GM12878 (cell line): ENCODE measurements at regions not wholly inside any gene's neighbourhood (a gene's known extent, or its start where the extent isn't known, plus 50 kb on each side); places are given as distances from the start of the nearest gene placed in this dataset.

Experiments
- CHD1 ChIP-seq: IDR thresholded peaks from 2 replicates; pipeline ENCODE4 v1.6.1; 2012; ENCODE audit warnings: low read depth, low read length, improper control_type of control experiment
- GATAD2B ChIP-seq: fragments of 450-650 bp; conservative IDR thresholded peaks from 2 replicates; pipeline ENCODE4 v1.6.1; 2017; ENCODE audit warnings: low read depth, mild to moderate bottlenecking, moderate library complexity
- JUND ChIP-seq: IDR thresholded peaks from 2 replicates; pipeline ENCODE4 v1.6.1; 2012; ENCODE audit warnings: low read depth, mild to moderate bottlenecking, low read length, improper control_type of control experiment, moderate library complexity
- MTA2 ChIP-seq: fragments of 450-650 bp; IDR thresholded peaks from 2 replicates; pipeline ENCODE4 v1.6.1; 2016; ENCODE audit warnings: low read depth, mild to moderate bottlenecking, moderate library complexity
- MYB ChIP-seq: fragments of 150-350 bp; IDR thresholded peaks from 2 replicates; pipeline ENCODE4 v1.6.1; 2014; ENCODE audit warnings: mild to moderate bottlenecking, low read depth, low read length, borderline replicate concordance
- NBN ChIP-seq: fragments of 450-650 bp; IDR thresholded peaks from 2 replicates; pipeline ENCODE4 v1.6.1; 2016
- SIN3A ChIP-seq: IDR thresholded peaks from 2 replicates; pipeline ENCODE4 v1.6.1; 2012; ENCODE audit warnings: low read depth, low read length, improper control_type of control experiment
- SMARCA5 ChIP-seq: fragments of 450-650 bp; IDR thresholded peaks from 2 replicates; pipeline ENCODE4 v1.6.1; 2017; ENCODE audit warnings: mild to moderate bottlenecking
- ZSCAN29 ChIP-seq: fragments of 450-650 bp; IDR thresholded peaks from 2 replicates; pipeline ENCODE4 v1.6.1; 2017; ENCODE audit warnings: mild to moderate bottlenecking, moderate library complexity
- TF ChIP-seq, protein P1 (sequence below): fragments of 450-650 bp; formaldehyde crosslinking; IDR thresholded peaks from 2 replicates; pipeline ENCODE4 v1.5.0; 2022; ENCODE audit warnings: mild to moderate bottlenecking, missing genetic modification characterization
- TF ChIP-seq, protein P2 (sequence below): fragments of 450-650 bp; IDR thresholded peaks from 2 replicates; pipeline ENCODE4 v1.6.1; 2017; ENCODE audit warnings: antibody characterized with exemption, mild to moderate bottlenecking, moderate library complexity
- TF ChIP-seq, protein P3 (sequence below): fragments of 450-650 bp; conservative IDR thresholded peaks from 2 replicates; pipeline ENCODE4 v1.6.1; 2017; ENCODE audit warnings: mild to moderate bottlenecking, moderate library complexity
- TF ChIP-seq, protein P4 (sequence below): fragments of 450-650 bp; IDR thresholded peaks from 2 replicates; pipeline ENCODE4 v1.6.1; 2017; ENCODE audit warnings: mild to moderate bottlenecking, low read depth, inconsistent platforms; ENCODE audit not compliant: poor library complexity, severe bottlenecking

DNA sequence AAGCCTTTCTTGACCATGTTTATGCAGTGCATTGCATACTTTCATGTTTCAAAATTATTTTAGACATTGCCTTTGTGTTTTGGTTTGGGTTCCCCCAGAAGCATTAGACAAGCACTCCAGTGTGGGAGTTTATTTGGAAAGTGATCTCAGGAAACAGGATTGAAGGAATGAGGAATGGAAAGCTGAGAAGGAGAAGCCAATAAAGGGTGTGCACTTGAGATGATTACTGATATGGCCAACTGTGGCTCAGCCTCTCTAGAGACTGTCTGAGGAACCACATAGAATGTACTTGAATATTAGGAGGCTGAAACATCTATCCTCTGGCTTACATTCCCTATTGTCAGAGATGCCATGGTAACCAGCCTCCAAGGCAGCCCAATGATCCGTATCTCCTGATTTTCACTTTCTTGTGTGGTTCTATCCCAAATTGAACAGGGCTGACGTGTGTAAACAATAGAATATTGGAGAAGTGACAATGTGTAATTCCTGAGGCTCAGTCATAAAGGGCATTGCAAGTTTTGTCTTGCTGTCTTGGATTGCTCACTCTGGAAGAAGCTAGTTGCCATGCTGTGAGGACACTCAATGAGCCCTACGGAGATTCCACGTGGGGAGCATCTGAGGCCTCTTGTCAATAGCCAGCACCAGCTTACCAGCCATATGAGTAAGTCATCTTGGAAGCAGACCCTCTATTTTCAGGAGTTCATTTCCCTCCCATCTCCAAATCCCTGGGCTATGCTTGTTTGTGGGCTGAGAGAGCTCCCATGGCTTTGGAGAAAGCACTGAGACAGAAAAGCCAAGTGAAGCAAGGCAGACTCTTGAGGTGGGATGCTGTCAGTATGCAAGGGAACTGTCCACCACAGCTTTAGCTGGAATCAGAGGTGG, 84.7 kb downstream of the SCN11A start (continued):
- TF ChIP-seq, protein P1, sequence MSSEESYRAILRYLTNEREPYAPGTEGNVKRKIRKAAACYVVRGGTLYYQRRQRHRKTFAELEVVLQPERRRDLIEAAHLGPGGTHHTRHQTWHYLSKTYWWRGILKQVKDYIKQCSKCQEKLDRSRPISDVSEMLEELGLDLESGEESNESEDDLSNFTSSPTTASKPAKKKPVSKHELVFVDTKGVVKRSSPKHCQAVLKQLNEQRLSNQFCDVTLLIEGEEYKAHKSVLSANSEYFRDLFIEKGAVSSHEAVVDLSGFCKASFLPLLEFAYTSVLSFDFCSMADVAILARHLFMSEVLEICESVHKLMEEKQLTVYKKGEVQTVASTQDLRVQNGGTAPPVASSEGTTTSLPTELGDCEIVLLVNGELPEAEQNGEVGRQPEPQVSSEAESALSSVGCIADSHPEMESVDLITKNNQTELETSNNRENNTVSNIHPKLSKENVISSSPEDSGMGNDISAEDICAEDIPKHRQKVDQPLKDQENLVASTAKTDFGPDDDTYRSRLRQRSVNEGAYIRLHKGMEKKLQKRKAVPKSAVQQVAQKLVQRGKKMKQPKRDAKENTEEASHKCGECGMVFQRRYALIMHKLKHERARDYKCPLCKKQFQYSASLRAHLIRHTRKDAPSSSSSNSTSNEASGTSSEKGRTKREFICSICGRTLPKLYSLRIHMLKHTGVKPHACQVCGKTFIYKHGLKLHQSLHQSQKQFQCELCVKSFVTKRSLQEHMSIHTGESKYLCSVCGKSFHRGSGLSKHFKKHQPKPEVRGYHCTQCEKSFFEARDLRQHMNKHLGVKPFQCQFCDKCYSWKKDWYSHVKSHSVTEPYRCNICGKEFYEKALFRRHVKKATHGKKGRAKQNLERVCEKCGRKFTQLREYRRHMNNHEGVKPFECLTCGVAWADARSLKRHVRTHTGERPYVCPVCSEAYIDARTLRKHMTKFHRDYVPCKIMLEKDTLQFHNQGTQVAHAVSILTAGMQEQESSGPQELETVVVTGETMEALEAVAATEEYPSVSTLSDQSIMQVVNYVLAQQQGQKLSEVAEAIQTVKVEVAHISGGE (CRISPR knock-in tag): no peak
- TF ChIP-seq, protein P2, sequence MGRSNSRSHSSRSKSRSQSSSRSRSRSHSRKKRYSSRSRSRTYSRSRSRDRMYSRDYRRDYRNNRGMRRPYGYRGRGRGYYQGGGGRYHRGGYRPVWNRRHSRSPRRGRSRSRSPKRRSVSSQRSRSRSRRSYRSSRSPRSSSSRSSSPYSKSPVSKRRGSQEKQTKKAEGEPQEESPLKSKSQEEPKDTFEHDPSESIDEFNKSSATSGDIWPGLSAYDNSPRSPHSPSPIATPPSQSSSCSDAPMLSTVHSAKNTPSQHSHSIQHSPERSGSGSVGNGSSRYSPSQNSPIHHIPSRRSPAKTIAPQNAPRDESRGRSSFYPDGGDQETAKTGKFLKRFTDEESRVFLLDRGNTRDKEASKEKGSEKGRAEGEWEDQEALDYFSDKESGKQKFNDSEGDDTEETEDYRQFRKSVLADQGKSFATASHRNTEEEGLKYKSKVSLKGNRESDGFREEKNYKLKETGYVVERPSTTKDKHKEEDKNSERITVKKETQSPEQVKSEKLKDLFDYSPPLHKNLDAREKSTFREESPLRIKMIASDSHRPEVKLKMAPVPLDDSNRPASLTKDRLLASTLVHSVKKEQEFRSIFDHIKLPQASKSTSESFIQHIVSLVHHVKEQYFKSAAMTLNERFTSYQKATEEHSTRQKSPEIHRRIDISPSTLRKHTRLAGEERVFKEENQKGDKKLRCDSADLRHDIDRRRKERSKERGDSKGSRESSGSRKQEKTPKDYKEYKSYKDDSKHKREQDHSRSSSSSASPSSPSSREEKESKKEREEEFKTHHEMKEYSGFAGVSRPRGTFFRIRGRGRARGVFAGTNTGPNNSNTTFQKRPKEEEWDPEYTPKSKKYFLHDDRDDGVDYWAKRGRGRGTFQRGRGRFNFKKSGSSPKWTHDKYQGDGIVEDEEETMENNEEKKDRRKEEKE: no peak
- TF ChIP-seq, protein P3, sequence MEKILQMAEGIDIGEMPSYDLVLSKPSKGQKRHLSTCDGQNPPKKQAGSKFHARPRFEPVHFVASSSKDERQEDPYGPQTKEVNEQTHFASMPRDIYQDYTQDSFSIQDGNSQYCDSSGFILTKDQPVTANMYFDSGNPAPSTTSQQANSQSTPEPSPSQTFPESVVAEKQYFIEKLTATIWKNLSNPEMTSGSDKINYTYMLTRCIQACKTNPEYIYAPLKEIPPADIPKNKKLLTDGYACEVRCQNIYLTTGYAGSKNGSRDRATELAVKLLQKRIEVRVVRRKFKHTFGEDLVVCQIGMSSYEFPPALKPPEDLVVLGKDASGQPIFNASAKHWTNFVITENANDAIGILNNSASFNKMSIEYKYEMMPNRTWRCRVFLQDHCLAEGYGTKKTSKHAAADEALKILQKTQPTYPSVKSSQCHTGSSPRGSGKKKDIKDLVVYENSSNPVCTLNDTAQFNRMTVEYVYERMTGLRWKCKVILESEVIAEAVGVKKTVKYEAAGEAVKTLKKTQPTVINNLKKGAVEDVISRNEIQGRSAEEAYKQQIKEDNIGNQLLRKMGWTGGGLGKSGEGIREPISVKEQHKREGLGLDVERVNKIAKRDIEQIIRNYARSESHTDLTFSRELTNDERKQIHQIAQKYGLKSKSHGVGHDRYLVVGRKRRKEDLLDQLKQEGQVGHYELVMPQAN: no peak
- TF ChIP-seq NBN: no peak
- TF ChIP-seq GATAD2B: no peak
- no peak for TF ChIP-seq CHD1
- TF ChIP-seq, protein P4, sequence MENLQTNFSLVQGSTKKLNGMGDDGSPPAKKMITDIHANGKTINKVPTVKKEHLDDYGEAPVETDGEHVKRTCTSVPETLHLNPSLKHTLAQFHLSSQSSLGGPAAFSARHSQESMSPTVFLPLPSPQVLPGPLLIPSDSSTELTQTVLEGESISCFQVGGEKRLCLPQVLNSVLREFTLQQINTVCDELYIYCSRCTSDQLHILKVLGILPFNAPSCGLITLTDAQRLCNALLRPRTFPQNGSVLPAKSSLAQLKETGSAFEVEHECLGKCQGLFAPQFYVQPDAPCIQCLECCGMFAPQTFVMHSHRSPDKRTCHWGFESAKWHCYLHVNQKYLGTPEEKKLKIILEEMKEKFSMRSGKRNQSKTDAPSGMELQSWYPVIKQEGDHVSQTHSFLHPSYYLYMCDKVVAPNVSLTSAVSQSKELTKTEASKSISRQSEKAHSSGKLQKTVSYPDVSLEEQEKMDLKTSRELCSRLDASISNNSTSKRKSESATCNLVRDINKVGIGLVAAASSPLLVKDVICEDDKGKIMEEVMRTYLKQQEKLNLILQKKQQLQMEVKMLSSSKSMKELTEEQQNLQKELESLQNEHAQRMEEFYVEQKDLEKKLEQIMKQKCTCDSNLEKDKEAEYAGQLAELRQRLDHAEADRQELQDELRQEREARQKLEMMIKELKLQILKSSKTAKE: no peak
- no peak for TF ChIP-seq SMARCA5
- no peak for TF ChIP-seq MYB
- no peak for TF ChIP-seq ZSCAN29
- no peak for TF ChIP-seq SIN3A
- TF ChIP-seq MTA2: no peak
- no peak for TF ChIP-seq JUND
